ENCODE measurements at regions not wholly inside any gene's neighbourhood (a gene's known extent, or its start where the extent isn't known, plus 50 kb on each side); places are given as distances from the start of the nearest gene placed in this dataset.

GRCh38 chr3:18228060-18228459, 197.1 kb downstream of the SATB1 start:
- TF ChIP-seq POLR2AphosphoS5 (IDR thresholded peaks at IDR 0.05) (no peak), EP300 (IDR thresholded peaks at IDR 0.05; ENCODE audit: low read depth) (no peak)
- TF ChIP-seq, protein P1, sequence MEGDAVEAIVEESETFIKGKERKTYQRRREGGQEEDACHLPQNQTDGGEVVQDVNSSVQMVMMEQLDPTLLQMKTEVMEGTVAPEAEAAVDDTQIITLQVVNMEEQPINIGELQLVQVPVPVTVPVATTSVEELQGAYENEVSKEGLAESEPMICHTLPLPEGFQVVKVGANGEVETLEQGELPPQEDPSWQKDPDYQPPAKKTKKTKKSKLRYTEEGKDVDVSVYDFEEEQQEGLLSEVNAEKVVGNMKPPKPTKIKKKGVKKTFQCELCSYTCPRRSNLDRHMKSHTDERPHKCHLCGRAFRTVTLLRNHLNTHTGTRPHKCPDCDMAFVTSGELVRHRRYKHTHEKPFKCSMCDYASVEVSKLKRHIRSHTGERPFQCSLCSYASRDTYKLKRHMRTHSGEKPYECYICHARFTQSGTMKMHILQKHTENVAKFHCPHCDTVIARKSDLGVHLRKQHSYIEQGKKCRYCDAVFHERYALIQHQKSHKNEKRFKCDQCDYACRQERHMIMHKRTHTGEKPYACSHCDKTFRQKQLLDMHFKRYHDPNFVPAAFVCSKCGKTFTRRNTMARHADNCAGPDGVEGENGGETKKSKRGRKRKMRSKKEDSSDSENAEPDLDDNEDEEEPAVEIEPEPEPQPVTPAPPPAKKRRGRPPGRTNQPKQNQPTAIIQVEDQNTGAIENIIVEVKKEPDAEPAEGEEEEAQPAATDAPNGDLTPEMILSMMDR (IDR thresholded peaks at IDR 0.05) = no peak
